CD4-positive, alpha-beta T cell (primary cell): ENCODE measurements at regions not wholly inside any gene's neighbourhood (a gene's known extent, or its start where the extent isn't known, plus 50 kb on each side); places are given as distances from the start of the nearest gene placed in this dataset.

Experiments used
- ATAC-seq: fragments of 200-7000 bp; cut with Tn5 transposase; one replicate; pipeline ENCODE4 v1.10.0; 2022; ENCODE audit warnings: mild to moderate bottlenecking; ENCODE audit not compliant: poor library complexity
- CTCF ChIA-PET: fragments of 350-600 bp; sonication (Branson Sonifier 250); formaldehyde crosslinking; loops from one replicate; lab custom pipeline; 2021; ENCODE audit warnings: antibody characterized with exemption, inconsistent platforms; lab: Charles Lee
- POLR2A ChIA-PET: fragments of 350-600 bp; sonication (Branson Sonifier 250); formaldehyde crosslinking; loops from one replicate; lab custom pipeline; 2021; ENCODE audit warnings: antibody characterized with exemption, inconsistent platforms; lab: Charles Lee
- DNase-seq, 14 experiments: peaks; one replicate each; pipeline ENCODE4 v3.0.0-alpha.2; 2013 to 2020; ENCODE audit warnings: mixed read lengths in 2 of 14
- H3K27ac ChIP-seq, 2 donors: one replicate each; pipeline versions ENCODE4 v1.5.1 to v1.7.0; 2013; ENCODE audit warnings: low read length in 2 of 2, low read depth in 1 of 2, mild to moderate bottlenecking in 1 of 2
- H3K27me3 ChIP-seq, 2 experiments: 1 replicate in 1 of 2; 2 replicates in 1 of 2; pipeline versions ENCODE4 v1.6.1 to v1.7.0; 2013; ENCODE audit warnings: low read length in 2 of 2, control low read depth in 1 of 2, mild to moderate bottlenecking in 1 of 2, moderate library complexity in 1 of 2; ENCODE audit not compliant: insufficient read depth in 2 of 2, control insufficient read depth in 1 of 2
- H3K36me3 ChIP-seq: one replicate; pipeline ENCODE4 v1.6.1; 2013; ENCODE audit warnings: low read length, control low read depth; ENCODE audit not compliant: insufficient read depth
- H3K4me1 ChIP-seq: one replicate; pipeline ENCODE4 v1.6.1; 2013; ENCODE audit warnings: low read length, control low read depth; ENCODE audit not compliant: insufficient read depth
- H3K4me3 ChIP-seq: one replicate; pipeline ENCODE4 v1.5.1; 2013; ENCODE audit warnings: mild to moderate bottlenecking, low read length, moderate library complexity
- H3K9me3 ChIP-seq, 2 experiments: 1 replicate in 1 of 2; 2 replicates in 1 of 2; pipeline versions ENCODE4 v1.6.1 to v1.7.0; 2013; ENCODE audit warnings: low read length in 2 of 2, mild to moderate bottlenecking in 2 of 2, control low read depth in 1 of 2, moderate library complexity in 1 of 2; ENCODE audit not compliant: control insufficient read depth in 1 of 2, insufficient read depth in 1 of 2
- H3K27ac Mint-ChIP-seq: one replicate; pipeline ENCODE4 v1.8.0; 2020; ENCODE audit warnings: mixed read lengths
- H3K27me3 Mint-ChIP-seq: one replicate; pipeline ENCODE4 v1.8.0; 2021; ENCODE audit warnings: mixed read lengths
- H3K36me3 Mint-ChIP-seq: one replicate; pipeline ENCODE4 v1.8.0; 2021; ENCODE audit warnings: low read depth, mixed read lengths
- H3K4me1 Mint-ChIP-seq: one replicate; pipeline ENCODE4 v1.8.0; 2021; ENCODE audit warnings: low read depth, mixed read lengths
- H3K4me3 Mint-ChIP-seq: one replicate; pipeline ENCODE4 v1.8.0; 2020; ENCODE audit warnings: mild to moderate bottlenecking, mixed read lengths
- H3K9me3 Mint-ChIP-seq: one replicate; pipeline ENCODE4 v1.8.0; 2020; ENCODE audit warnings: mixed read lengths
- intact Hi-C, 2 experiments: fragments of 100-400 bp; cut with DNase I in 1 of 2; cut with micrococcal nuclease in 1 of 2; formaldehyde crosslinking; loops; one replicate each; pipeline versions ENCODE4 v1.15.1 to v1.9.0; 2023 to 2025; cut with DNase I, micrococcal nuclease
- TF ChIP-seq, protein P1 (sequence below): fragments of 200-600 bp; IDR thresholded peaks from one replicate; pipeline ENCODE4 v1.8.0; 2022; ENCODE audit warnings: antibody characterized with exemption, mild to moderate bottlenecking

DNA sequence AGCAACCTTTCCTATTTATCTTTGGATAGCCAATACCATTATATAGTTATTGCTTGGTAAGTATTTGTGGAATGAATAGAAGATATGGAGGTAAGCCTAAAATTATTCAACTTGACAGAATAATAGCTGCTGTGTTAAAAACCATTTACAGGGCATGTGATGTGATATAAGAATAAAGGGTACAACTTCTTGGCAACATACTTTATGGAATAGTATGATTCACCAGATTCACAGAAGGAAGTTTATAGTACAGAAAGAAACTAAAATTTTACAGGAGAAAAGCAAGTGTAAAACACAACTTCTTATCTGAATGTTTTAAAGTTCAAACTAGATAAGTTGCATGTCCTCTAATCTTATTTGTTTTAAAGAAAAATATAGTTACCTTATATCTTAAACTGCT lies 186.4 kb upstream of the ZRANB2 start:
- ChIA-PET CTCF (no interaction called here), POLR2A (no interaction called here)
- no peaks in the 10 kb centered on the region for H3K36me3 Mint-ChIP-seq
- no peaks in the 10 kb centered on the region for H3K27me3 ChIP-seq
- peaks cover 3% of the 10 kb centered on the region for H3K9me3 Mint-ChIP-seq
- H3K36me3 ChIP-seq: no peaks in the 10 kb centered on the region
- TF ChIP-seq, protein P1, sequence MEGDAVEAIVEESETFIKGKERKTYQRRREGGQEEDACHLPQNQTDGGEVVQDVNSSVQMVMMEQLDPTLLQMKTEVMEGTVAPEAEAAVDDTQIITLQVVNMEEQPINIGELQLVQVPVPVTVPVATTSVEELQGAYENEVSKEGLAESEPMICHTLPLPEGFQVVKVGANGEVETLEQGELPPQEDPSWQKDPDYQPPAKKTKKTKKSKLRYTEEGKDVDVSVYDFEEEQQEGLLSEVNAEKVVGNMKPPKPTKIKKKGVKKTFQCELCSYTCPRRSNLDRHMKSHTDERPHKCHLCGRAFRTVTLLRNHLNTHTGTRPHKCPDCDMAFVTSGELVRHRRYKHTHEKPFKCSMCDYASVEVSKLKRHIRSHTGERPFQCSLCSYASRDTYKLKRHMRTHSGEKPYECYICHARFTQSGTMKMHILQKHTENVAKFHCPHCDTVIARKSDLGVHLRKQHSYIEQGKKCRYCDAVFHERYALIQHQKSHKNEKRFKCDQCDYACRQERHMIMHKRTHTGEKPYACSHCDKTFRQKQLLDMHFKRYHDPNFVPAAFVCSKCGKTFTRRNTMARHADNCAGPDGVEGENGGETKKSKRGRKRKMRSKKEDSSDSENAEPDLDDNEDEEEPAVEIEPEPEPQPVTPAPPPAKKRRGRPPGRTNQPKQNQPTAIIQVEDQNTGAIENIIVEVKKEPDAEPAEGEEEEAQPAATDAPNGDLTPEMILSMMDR: no peak
- no peak for DNase-seq
- ATAC-seq: no peak
- no peak overlapping the region for H3K27ac ChIP-seq
- H3K4me3 Mint-ChIP-seq: no peak overlapping the region
- intact Hi-C loops: no loop called here
- no peaks in the 10 kb centered on the region for H3K9me3 ChIP-seq
- H3K4me1 ChIP-seq: no peaks in the 10 kb centered on the region
- no peak overlapping the region for H3K4me3 ChIP-seq
- no peaks in the 10 kb centered on the region for H3K4me1 Mint-ChIP-seq
- H3K27me3 Mint-ChIP-seq: no peaks in the 10 kb centered on the region
- no peak overlapping the region for H3K27ac Mint-ChIP-seq

DNA sequence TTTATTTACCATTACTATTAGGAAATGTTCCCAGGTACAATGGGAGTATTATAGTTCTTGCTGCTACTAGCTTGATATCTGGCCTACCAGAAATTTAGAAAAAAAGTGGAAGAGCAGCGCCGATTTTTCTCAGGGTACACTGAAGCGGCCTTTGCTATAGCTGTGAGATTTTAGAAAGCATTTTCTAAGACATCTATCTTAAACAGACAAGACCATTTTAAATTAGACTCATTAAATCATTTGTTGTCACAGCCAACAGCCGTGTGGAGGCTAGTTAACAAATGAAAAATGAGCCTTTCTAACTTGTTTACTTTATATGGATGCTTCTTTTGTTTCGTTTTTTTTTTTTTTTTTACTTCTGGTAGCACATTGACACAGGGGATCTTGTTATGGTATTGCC lies 183.2 kb upstream of the ZRANB2 start:
- no peaks in the 10 kb centered on the region for H3K4me1 Mint-ChIP-seq
- H3K36me3 Mint-ChIP-seq: no peaks in the 10 kb centered on the region
- H3K27me3 ChIP-seq: no peaks in the 10 kb centered on the region
- H3K9me3 Mint-ChIP-seq: peaks cover 3% of the 10 kb centered on the region
- POLR2A ChIA-PET: no interaction called here
- no peaks in the 10 kb centered on the region for H3K9me3 ChIP-seq
- ATAC-seq: no peak
- no peaks in the 10 kb centered on the region for H3K27me3 Mint-ChIP-seq
- intact Hi-C loops: no loop called here
- H3K27ac ChIP-seq: no peak overlapping the region
- CTCF ChIA-PET: no interaction called here
- H3K27ac Mint-ChIP-seq: no peak overlapping the region
- no peaks in the 10 kb centered on the region for H3K4me1 ChIP-seq
- no peaks in the 10 kb centered on the region for H3K36me3 ChIP-seq
- DNase-seq: no peak
- TF ChIP-seq, protein P1: no peak
- H3K4me3 ChIP-seq: no peak overlapping the region
- H3K4me3 Mint-ChIP-seq: no peak overlapping the region

DNA sequence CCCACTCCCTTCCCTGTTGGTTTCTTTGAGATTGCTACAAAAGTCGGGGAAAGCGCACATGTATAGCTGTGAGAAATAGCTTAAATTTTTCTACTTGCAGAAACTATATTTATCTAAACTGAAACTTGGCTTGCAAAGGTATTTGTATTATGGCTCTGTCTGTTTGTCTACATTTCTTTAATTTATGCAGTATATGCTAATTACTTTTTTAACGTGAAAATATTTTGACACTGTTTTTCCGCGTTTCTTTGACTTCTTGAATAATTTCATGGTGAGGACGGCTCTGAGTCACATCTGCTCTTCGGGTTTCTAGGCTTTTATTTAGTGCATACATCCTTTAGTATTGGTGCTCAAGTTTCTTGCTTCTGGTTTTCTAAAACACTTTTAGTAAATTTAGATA lies 182.1 kb upstream of the ZRANB2 start:
- Mint-ChIP-seq H3K9me3 (peaks cover 3% of the 10 kb centered on the region), H3K4me1 (no peaks in the 10 kb centered on the region), H3K36me3 (no peaks in the 10 kb centered on the region), H3K27ac (no peak overlapping the region), H3K27me3 (no peaks in the 10 kb centered on the region), H3K4me3 (no peak overlapping the region)
- TF ChIP-seq, protein P1: no peak
- H3K27me3 ChIP-seq: no peaks in the 10 kb centered on the region
- intact Hi-C loops: no loop called here
- no peak overlapping the region for H3K4me3 ChIP-seq
- no peak for ATAC-seq
- H3K9me3 ChIP-seq: no peaks in the 10 kb centered on the region
- DNase-seq: no peak
- H3K27ac ChIP-seq: no peak overlapping the region
- H3K36me3 ChIP-seq: no peaks in the 10 kb centered on the region
- ChIA-PET CTCF (no interaction called here), POLR2A (no interaction called here)
- H3K4me1 ChIP-seq: no peaks in the 10 kb centered on the region
